ENCODE measurements at regions not wholly inside any gene's neighbourhood (a gene's known extent, or its start where the extent isn't known, plus 50 kb on each side); places are given as distances from the start of the nearest gene placed in this dataset.
"Not testable (repeated sequence)": the region's sequence is repeated elsewhere in the genome, so short reads cannot be mapped to it uniquely, and the experiment has no call there.

- TF ChIP-seq RCOR1 (IDR thresholded peaks at IDR 0.05; ENCODE audit: insufficient replicate concordance, low read length); RFX5 (IDR thresholded peaks at IDR 0.05; ENCODE audit: low read depth, low read length): not testable (repeated sequence)
Measured at GRCh38 chrX:2630935-2631742, 60.0 kb upstream of the CD99 start.
